ENCODE measurements at regions not wholly inside any gene's neighbourhood (a gene's known extent, or its start where the extent isn't known, plus 50 kb on each side); places are given as distances from the start of the nearest gene placed in this dataset.
"Not testable (repeated sequence)": the region's sequence is repeated elsewhere in the genome, so short reads cannot be mapped to it uniquely, and the experiment has no call there.

DNA sequence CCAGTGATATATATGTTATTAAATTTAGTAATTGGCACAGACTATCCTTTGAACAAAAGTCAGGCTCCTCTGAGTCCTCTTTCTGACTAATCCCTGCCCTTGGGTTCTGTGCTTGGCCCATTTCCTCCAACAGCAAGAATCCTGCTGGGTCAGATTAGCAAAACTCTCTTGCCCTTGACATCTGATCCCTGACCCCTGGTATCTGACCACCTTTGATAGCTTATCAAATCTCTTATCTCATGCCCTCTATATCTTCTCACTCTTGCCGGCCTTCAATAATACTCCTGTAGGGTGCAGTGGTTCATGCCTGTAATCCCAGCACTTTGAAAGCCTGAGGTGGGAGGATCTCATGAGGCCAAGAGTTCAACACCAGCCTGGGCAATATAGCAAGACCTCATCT, 245.5 kb upstream of the FAM47A start:
- ATAC-seq (ENCODE audit: low read depth) (no peak), DNase-seq (no peak)
- no peaks in the 10 kb centered on the region for H3K36me3 Mint-ChIP-seq
- H3K27me3 Mint-ChIP-seq, result no peaks in the 10 kb centered on the region
- H3K9me3 Mint-ChIP-seq, result no peaks in the 10 kb centered on the region
- no peaks in the 10 kb centered on the region for H3K4me1 Mint-ChIP-seq
- no peak overlapping the region for H3K27ac Mint-ChIP-seq
- no peak overlapping the region for H3K4me3 Mint-ChIP-seq
- POLR2A ChIA-PET, result no interaction called here

DNA sequence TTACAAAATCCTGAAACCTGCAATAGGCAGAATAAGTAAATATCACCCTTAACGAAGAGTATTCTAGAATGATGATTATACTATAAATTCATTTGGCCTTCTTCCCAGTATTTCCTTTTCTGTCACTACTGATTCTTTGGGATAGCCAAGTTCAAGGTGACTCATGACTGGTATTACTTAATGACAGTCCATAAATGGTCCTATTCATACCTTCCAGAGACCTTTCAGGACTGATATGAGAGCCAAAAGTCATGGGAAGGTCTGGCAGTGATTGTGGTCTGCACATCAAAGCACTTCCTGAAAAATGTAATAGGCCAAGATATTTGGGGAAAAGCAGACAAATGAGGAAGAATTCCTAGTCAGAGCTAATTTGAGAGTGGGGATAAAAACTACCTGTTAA, 239.6 kb upstream of the FAM47A start:
- H3K27me3 Mint-ChIP-seq, result no peaks in the 10 kb centered on the region
- H3K9me3 Mint-ChIP-seq, result no peaks in the 10 kb centered on the region
- H3K27ac Mint-ChIP-seq, result no peak overlapping the region
- DNase-seq, result no peak
- H3K4me1 Mint-ChIP-seq, result no peaks in the 10 kb centered on the region
- H3K36me3 Mint-ChIP-seq, result no peaks in the 10 kb centered on the region
- H3K4me3 Mint-ChIP-seq, result no peak overlapping the region
- ATAC-seq (ENCODE audit: low read depth), result no peak
- POLR2A ChIA-PET, result no interaction called here

DNA sequence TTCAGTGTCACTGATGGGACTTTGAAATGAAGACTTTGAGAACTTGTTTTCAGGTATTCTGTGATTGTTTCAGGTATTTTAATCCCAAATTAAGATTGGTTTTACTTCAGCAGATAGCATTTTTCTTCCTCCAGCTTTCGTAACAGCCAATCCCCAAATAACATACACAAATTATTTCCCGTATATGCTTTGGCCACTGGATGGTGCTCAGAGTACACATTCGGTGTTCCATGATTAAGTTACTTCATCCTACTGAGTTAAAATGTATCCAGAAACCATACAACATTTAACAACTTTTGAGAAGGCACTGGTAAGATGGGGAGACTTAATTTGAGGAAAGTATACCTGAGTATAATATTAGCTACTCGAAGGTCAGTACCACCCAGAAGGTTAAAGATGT, 233.4 kb upstream of the FAM47A start:
- Mint-ChIP-seq H3K27me3 (no peaks in the 10 kb centered on the region), H3K4me3 (no peak overlapping the region), H3K9me3 (no peaks in the 10 kb centered on the region), H3K27ac (no peak overlapping the region), H3K36me3 (no peaks in the 10 kb centered on the region), H3K4me1 (no peaks in the 10 kb centered on the region)
- POLR2A ChIA-PET, result no interaction called here
- DNase-seq (no peak), ATAC-seq (ENCODE audit: low read depth) (no peak)

DNA sequence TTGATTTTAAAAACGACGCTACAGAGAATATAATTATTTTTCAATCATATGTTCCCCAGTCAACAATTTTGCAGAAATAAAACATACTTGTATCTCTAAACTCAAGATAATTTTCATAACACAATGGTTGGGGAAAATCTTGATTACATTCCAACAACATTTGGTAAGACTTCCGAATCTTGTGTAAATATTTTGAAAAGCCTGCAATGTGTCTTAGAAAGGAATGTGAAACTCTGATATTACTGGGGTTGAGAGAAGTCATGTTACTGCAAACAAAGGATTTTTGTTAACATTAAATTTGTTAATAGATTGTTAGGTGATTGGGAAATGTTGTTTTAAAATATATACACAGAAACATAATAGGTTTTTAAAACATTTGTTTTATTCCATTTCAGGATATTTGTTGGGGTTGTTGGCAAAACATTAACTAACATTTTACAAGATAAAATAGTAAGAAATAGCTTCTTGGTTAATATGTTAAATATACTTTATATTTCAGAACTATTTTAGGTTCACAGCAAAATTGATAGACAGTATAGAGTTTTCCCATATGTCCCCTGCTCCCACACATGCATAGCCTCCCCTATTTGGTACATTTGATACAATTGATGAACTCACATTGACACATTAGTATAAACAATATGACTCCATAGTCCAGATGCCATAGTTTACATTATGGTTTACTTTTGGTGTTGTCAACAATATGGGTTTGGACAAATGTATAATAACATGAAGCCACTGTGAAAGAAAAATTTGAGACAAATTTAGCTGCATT, 218.6 kb upstream of the FAM47A start:
- H3K9me3 Mint-ChIP-seq, result peaks cover 2% of the 10 kb centered on the region
- no peak overlapping the region for H3K4me3 Mint-ChIP-seq
- H3K36me3 Mint-ChIP-seq, result no peaks in the 10 kb centered on the region
- H3K4me1 Mint-ChIP-seq, result no peaks in the 10 kb centered on the region
- ATAC-seq (ENCODE audit: low read depth), result no peak
- H3K27ac Mint-ChIP-seq, result no peak overlapping the region
- no peak for DNase-seq
- POLR2A ChIA-PET, result no interaction called here
- no peaks in the 10 kb centered on the region for H3K27me3 Mint-ChIP-seq

DNA sequence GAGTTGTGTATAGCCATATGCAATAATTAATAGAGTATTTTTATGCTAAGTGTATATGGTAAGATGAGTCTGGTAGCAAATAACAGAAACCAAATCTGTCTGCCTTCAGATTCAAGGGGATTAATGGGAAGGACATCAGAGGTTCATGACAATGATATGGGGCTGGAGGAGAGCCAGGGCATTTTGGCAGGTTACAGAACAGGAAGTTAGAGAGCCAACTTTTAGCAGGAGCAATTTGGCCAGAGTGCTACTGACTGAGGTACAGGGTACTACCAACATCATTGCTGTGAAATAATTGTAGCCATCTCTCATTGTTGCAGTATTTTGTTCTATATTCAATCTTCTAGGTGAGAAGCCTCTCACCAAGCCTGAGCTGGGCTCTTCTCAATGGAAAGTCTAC, 210.9 kb upstream of the FAM47A start:
- Mint-ChIP-seq H3K4me3 (no peak overlapping the region), H3K4me1 (no peaks in the 10 kb centered on the region), H3K27me3 (no peaks in the 10 kb centered on the region), H3K9me3 (peaks cover 2% of the 10 kb centered on the region), H3K36me3 (no peaks in the 10 kb centered on the region), H3K27ac (no peak overlapping the region)
- no peak for ATAC-seq (ENCODE audit: low read depth)
- POLR2A ChIA-PET, result no interaction called here
- no peak for DNase-seq

DNA sequence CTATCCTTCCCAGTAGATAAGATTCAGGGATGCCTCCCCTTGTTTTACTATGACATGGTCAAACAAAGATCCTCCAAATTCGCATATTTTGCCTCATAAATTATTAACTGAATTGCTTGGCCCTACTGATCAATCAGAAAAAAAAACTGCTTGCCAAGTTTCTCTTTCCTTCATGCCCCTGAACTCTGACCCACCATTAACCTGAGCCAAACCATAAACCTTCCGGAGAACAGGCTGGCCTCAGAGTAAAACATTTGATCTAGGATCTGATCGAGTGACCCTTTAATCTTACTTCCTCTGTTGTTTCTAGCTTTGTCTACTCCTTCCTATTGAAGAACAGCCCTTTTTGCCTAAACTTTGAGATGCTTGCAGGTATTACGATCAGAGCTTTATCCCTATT, 209.7 kb upstream of the FAM47A start:
- H3K36me3 Mint-ChIP-seq, result no peaks in the 10 kb centered on the region
- H3K4me1 Mint-ChIP-seq, result no peaks in the 10 kb centered on the region
- DNase-seq (no peak), ATAC-seq (ENCODE audit: low read depth) (no peak)
- H3K4me3 Mint-ChIP-seq, result no peak overlapping the region
- no peak overlapping the region for H3K27ac Mint-ChIP-seq
- H3K27me3 Mint-ChIP-seq, result no peaks in the 10 kb centered on the region
- peaks cover 2% of the 10 kb centered on the region for H3K9me3 Mint-ChIP-seq
- POLR2A ChIA-PET, result no interaction called here

DNA sequence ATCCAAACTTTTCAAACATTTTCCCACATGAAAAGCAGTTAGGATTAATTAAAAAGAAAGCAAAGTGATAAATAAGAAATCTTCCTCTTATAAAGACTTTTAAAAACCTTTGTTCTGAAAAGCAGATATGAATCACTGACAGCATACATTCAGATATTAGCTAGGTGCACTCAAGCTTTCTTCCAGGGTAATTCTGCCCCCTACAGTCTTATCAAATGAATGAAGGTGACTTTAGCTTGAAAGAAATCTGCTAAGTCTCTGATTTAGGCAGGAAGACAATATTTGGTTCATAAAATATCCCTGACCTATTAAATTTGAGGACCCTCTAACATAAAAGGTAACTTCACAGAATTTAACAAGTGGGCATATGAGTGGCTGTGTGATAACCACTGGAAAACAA, 209.1 kb upstream of the FAM47A start:
- Mint-ChIP-seq H3K36me3 (no peaks in the 10 kb centered on the region), H3K4me3 (no peak overlapping the region), H3K27me3 (no peaks in the 10 kb centered on the region), H3K9me3 (peaks cover 4% of the 10 kb centered on the region), H3K27ac (no peak overlapping the region), H3K4me1 (no peaks in the 10 kb centered on the region)
- DNase-seq (no peak), ATAC-seq (ENCODE audit: low read depth) (no peak)
- POLR2A ChIA-PET, result no interaction called here

DNA sequence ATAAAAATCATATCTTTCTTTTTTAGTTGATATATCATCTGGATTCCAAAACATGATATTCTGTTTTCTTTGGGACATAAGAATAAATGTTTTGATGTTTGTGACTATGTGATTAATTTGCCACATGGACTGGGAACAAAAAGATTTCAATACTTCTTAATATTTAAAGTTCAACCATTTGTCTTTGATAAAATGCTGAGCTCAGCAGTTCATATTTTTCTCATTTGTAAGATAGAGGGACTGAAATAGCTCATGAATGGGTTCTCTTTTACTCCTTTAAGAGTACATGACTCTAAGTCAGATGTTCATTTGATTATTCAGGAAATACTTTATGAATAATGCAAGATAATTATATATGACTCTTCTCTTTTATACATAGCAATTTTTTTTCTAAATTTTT, 205.9 kb upstream of the FAM47A start:
- H3K4me3 Mint-ChIP-seq, result no peak overlapping the region
- H3K36me3 Mint-ChIP-seq, result no peaks in the 10 kb centered on the region
- H3K4me1 Mint-ChIP-seq, result no peaks in the 10 kb centered on the region
- DNase-seq, result no peak
- POLR2A ChIA-PET, result no interaction called here
- H3K27ac Mint-ChIP-seq, result no peak overlapping the region
- no peak for ATAC-seq (ENCODE audit: low read depth)
- no peaks in the 10 kb centered on the region for H3K27me3 Mint-ChIP-seq
- peaks cover 2% of the 10 kb centered on the region for H3K9me3 Mint-ChIP-seq

DNA sequence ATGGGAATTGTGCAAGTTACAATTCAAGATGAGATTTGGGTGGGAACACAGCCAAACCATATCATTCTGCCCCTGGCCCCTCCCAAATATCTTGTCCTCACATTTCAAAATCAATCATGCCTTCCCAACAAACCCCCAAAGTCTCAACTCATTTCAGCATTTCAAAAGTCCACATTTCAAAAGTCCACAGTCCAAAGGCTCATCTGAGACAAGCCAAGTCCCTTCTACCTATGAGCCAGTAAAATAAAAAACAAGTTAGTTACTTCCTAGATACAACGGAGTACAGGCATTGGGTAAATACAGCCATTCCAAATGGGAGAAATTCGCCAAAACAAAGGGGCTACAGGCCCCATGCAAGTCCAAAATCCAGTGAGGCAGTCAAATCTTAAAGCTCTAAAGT, 203.3 kb upstream of the FAM47A start:
- H3K4me1 Mint-ChIP-seq; H3K9me3 Mint-ChIP-seq; ATAC-seq (ENCODE audit: low read depth); DNase-seq; H3K36me3 Mint-ChIP-seq; H3K27me3 Mint-ChIP-seq; H3K27ac Mint-ChIP-seq; H3K4me3 Mint-ChIP-seq; POLR2A ChIA-PET: not testable (repeated sequence)

DNA sequence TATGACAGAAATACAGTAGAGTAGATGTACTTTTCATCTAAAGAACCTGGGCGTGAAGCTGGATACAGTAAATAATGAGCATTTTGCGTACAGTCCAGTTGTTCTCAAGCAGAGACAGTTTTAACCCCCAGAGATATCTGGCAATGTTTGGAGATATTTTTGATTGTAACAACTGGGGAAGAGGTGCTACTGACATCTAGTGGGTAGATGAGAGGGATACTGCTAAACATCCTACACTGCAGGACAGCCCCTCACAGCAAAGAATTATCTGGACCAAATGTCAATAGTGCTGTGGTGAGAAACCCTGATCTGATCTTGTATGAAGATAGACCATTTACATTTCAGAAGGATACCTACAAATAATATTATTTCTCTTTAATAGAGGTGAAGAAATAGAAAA, 200.2 kb upstream of the FAM47A start:
- no peak overlapping the region for H3K4me3 Mint-ChIP-seq
- no peaks in the 10 kb centered on the region for H3K4me1 Mint-ChIP-seq
- no peak overlapping the region for H3K27ac Mint-ChIP-seq
- POLR2A ChIA-PET, result no interaction called here
- H3K27me3 Mint-ChIP-seq, result no peaks in the 10 kb centered on the region
- ATAC-seq (ENCODE audit: low read depth) (no peak), DNase-seq (no peak)
- H3K9me3 Mint-ChIP-seq, result peaks cover 2% of the 10 kb centered on the region
- H3K36me3 Mint-ChIP-seq, result no peaks in the 10 kb centered on the region

DNA sequence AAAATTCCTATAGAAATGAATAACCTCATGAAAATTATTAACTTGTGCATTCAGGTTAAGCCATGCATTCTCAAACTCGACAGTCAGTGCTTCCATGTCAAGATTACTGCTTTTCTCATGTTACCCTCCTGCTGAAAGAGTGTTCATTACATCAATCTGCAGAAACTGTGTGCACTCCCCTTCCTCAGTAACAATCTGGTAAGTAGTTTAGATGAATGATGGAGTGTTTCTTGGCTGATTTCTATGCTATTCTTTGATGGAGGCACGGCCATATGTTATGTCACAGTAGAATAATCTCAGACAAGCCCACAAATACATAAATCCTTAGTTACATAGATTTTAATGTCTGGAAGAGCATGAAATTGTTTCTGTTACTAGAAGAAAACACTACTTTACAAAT, 193.3 kb upstream of the FAM47A start:
- Mint-ChIP-seq H3K27me3 (no peaks in the 10 kb centered on the region), H3K36me3 (no peaks in the 10 kb centered on the region), H3K27ac (no peak overlapping the region), H3K9me3 (no peaks in the 10 kb centered on the region), H3K4me1 (no peaks in the 10 kb centered on the region), H3K4me3 (no peak overlapping the region)
- POLR2A ChIA-PET, result no interaction called here
- ATAC-seq (ENCODE audit: low read depth) (no peak), DNase-seq (no peak)

DNA sequence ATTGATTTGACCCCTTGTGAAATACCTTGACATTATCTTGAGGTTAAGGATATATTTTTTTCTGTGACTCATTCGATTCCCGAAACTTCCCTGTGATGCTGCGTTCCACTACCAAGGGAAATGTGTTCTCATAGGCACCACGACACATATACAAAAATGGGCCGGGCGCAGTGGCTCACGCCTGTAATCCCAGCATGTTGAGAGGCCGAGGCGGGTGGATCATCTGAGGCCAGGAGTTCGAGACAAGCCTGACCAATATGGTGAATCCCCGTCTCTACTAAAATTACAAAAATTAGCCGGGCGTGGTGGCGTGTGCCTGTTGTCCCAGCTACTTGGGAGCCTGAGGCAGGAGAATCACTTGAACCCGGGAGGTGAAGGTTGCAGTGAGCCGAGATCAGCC, 188.3 kb upstream of the FAM47A start:
- ATAC-seq (ENCODE audit: low read depth); H3K4me1 Mint-ChIP-seq; H3K27ac Mint-ChIP-seq; H3K4me3 Mint-ChIP-seq; H3K27me3 Mint-ChIP-seq; H3K36me3 Mint-ChIP-seq; POLR2A ChIA-PET; DNase-seq; H3K9me3 Mint-ChIP-seq: not testable (repeated sequence)

DNA sequence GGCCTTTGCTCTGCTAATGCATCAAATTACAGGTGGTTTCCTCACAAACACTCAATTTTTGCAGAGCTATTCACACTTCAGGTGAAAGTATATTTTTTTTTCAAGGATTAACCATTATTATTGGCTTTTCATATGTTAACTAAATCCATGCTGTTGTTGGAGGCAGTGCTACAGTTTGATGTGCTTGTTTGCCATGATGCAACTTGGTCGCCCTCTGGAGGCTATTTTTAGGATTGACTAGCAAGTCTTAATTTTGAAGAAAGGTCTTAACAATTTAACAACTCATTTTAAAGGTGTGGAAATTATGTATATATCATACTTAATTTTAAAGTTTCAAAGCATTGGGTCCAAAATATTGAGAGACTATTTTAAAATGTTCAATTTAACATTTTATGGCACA, 168.8 kb upstream of the FAM47A start:
- H3K36me3 Mint-ChIP-seq, result no peaks in the 10 kb centered on the region

DNA sequence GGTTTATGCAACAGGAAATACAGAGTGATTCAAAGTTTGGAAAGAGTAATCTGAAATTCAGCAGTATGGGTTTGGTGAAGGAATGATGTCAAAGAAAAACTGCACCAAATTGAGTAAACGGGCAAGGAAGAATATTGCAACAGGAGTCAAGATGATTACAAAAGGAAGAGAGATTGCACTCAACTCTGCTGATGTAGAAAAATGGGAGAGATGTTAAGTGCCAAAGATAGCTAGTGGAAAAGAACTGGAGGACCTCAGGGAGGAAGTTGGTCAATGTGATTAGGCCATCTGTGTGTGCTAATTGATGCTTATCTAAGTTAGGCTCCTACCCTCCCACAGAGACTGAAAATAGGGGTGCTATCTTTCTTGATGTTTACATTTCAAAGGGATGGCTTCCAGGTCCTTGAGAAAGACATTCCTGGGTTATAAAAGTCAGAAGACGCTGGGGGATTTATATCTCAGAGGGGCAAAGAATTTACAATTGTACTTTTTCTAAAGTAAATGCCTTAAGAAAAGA, 167.4 kb upstream of the FAM47A start:
- Mint-ChIP-seq H3K4me1 (no peaks in the 10 kb centered on the region), H3K4me3 (no peak overlapping the region), H3K27me3 (no peaks in the 10 kb centered on the region), H3K9me3 (no peaks in the 10 kb centered on the region), H3K36me3 (no peaks in the 10 kb centered on the region), H3K27ac (no peak overlapping the region)
- POLR2A ChIA-PET, result no interaction called here
- no peak for DNase-seq
- ATAC-seq (ENCODE audit: low read depth), result no peak

More for the DNA sequence above, 168.8 kb upstream of the FAM47A start:
- POLR2A ChIA-PET, result no interaction called here
- no peak overlapping the region for H3K27ac Mint-ChIP-seq
- no peak for DNase-seq
- no peak overlapping the region for H3K4me3 Mint-ChIP-seq
- no peaks in the 10 kb centered on the region for H3K4me1 Mint-ChIP-seq
- ATAC-seq (ENCODE audit: low read depth), result no peak
- H3K9me3 Mint-ChIP-seq, result no peaks in the 10 kb centered on the region
- H3K27me3 Mint-ChIP-seq, result no peaks in the 10 kb centered on the region

DNA sequence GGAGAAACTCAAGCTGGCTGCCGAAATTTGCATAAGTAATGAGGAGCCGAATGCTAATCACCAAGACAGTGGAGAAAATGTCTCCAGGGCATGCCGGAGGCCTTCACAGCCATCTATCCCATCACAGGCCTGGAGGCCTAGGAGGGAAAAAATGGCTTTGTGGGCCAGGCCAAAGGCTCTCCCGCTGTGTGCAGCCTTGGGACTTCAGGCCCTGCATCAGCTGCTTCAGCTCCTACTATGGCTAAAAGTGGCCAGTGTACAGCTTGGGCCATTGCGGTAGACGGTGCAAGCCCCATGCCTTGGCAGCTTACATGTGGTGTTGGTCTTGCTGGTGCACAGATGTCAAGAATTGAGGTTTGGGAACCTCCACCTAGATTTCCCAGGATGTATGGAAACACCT, 162.6 kb upstream of the FAM47A start:
- Mint-ChIP-seq H3K4me1 (no peaks in the 10 kb centered on the region), H3K36me3 (no peaks in the 10 kb centered on the region), H3K27me3 (no peaks in the 10 kb centered on the region), H3K27ac (no peak overlapping the region), H3K4me3 (no peak overlapping the region), H3K9me3 (no peaks in the 10 kb centered on the region)
- ATAC-seq (ENCODE audit: low read depth) (no peak), DNase-seq (no peak)
- POLR2A ChIA-PET, result no interaction called here
